DND-41 (cell line): ENCODE measurements at regions not wholly inside any gene's neighbourhood (a gene's known extent, or its start where the extent isn't known, plus 50 kb on each side); places are given as distances from the start of the nearest gene placed in this dataset.

Experiments
- EZH2 ChIP-seq: IDR thresholded peaks from 3 replicates; pipeline ENCODE4 v1.6.1; 2012; ENCODE audit warnings: borderline replicate concordance, low read depth, mild to moderate bottlenecking, moderate library complexity, low read length, inconsistent platforms; ENCODE audit not compliant: severe bottlenecking
- TF ChIP-seq, protein P1 (sequence below): IDR thresholded peaks from 2 replicates; pipeline ENCODE4 v1.5.1; 2012; ENCODE audit warnings: borderline replicate concordance, low read length, moderate library complexity, mild to moderate bottlenecking; ENCODE audit not compliant: poor library complexity, severe bottlenecking; ENCODE audit errors: extremely low read depth

GRCh38 chr5:168056499-168057182 lies 234.8 kb upstream of the WWC1 start:
- TF ChIP-seq, protein P1, sequence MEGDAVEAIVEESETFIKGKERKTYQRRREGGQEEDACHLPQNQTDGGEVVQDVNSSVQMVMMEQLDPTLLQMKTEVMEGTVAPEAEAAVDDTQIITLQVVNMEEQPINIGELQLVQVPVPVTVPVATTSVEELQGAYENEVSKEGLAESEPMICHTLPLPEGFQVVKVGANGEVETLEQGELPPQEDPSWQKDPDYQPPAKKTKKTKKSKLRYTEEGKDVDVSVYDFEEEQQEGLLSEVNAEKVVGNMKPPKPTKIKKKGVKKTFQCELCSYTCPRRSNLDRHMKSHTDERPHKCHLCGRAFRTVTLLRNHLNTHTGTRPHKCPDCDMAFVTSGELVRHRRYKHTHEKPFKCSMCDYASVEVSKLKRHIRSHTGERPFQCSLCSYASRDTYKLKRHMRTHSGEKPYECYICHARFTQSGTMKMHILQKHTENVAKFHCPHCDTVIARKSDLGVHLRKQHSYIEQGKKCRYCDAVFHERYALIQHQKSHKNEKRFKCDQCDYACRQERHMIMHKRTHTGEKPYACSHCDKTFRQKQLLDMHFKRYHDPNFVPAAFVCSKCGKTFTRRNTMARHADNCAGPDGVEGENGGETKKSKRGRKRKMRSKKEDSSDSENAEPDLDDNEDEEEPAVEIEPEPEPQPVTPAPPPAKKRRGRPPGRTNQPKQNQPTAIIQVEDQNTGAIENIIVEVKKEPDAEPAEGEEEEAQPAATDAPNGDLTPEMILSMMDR: no peak
- TF ChIP-seq EZH2: no peak
